Fibroblast of mammary gland (primary cell): ENCODE measurements at regions not wholly inside any gene's neighbourhood (a gene's known extent, or its start where the extent isn't known, plus 50 kb on each side); places are given as distances from the start of the nearest gene placed in this dataset.

Source experiments
- DNase-seq: peaks from one replicate; pipeline ENCODE4 v3.0.0-alpha.2; 2010; ENCODE audit warnings: low read depth
- H3K4me3 ChIP-seq: 2 replicates; pipeline ENCODE4 v1.5.1; 2011; ENCODE audit warnings: low read depth, mild to moderate bottlenecking, low read length, moderate library complexity; ENCODE audit not compliant: control insufficient read depth
- CTCF ChIP-seq: conservative IDR thresholded peaks from 2 replicates; pipeline ENCODE4 v1.5.1; 2011; ENCODE audit warnings: low read depth, low read length, inconsistent platforms; ENCODE audit not compliant: control insufficient read depth, insufficient read depth

- no peak overlapping the region for H3K4me3 ChIP-seq
- peak; percentile 54 for DNase-seq
- no peak for TF ChIP-seq CTCF
Measured at GRCh38 chr6:71123051-71123450, 165.6 kb upstream of the OGFRL1 start.

- TF ChIP-seq CTCF, result no peak
- no peak overlapping the region for H3K4me3 ChIP-seq
- DNase-seq, result no peak
Measured at GRCh38 chr6:71124340-71124739, 164.3 kb upstream of the OGFRL1 start.

- DNase-seq, result no peak
- no peak for TF ChIP-seq CTCF
- H3K4me3 ChIP-seq, result no peak overlapping the region
Measured at GRCh38 chr6:71125216-71125615, 163.4 kb upstream of the OGFRL1 start.

- TF ChIP-seq CTCF, result no peak
- no peak overlapping the region for H3K4me3 ChIP-seq
- no peak for DNase-seq
Measured at GRCh38 chr6:71126506-71126905, 162.1 kb upstream of the OGFRL1 start.

GRCh38 chr6:71127374-71127773 lies 161.2 kb upstream of the OGFRL1 start:
- no peak for DNase-seq
- TF ChIP-seq CTCF, result no peak
- no peak overlapping the region for H3K4me3 ChIP-seq

- TF ChIP-seq CTCF, result no peak
- no peak overlapping the region for H3K4me3 ChIP-seq
- no peak for DNase-seq
Measured at GRCh38 chr6:71130277-71130676, 158.3 kb upstream of the OGFRL1 start.
